ENCODE measurements at regions not wholly inside any gene's neighbourhood (a gene's known extent, or its start where the extent isn't known, plus 50 kb on each side); places are given as distances from the start of the nearest gene placed in this dataset.
"Not testable (repeated sequence)": the region's sequence is repeated elsewhere in the genome, so short reads cannot be mapped to it uniquely, and the experiment has no call there.

DNA sequence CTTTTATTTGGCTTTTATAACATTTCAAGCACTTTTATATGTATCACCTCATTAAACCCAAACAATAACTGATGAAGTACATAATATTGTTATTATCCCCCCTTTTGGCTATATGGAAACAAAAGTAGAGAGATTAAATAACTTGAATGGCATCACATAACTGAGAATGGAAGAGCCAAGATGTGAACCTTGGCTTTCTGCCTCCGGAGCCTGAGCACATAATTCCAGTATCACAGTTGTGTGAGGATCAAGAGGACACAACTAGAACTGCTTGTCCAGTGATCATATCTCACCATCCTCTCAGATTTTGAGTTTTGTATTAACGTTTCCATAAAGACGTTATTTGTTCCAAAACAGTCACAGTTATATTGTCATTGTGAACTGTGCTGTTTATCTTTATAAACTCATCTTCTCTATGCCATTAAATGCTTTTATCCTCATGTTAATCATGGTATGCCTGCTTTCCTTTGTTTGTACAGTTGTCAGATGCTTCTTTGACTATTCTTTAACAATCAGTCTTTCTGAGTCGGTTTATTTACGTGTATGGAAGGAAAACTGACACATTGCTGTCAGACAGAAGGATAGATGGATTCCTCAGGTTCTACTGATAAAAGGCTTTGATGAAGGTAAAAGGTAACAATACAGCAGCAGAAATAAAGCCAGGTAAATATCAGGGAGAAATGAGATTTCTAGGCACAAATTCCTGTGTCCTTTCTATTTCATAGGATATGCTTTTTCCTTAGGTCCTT lies 92.0 kb upstream of the FAM13C start:
- no peak for DNase-seq

DNA sequence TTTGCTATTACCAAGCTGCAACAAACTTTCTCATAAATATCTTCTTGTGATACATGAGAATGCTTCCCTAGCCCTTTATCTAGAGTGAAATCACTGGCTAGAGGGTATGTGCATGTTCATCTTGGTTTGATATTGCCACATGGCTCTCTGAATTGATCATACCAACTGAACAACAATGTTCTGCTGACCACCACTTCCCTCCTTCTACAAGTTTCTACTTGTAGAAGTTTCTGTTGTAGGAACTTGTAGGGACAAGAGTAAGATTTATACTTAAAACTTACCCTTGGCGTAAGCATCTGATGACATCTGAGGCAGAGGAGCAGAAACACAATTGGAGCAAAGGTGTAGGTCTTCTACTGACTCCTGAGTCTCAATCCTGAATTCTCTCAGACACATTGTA lies 86.3 kb upstream of the FAM13C start:
- DNase-seq = no peak

- DNase-seq = no peak
These were observed 73.4 kb upstream of the FAM13C start for GRCh38 chr10:59435707-59436106.

DNA sequence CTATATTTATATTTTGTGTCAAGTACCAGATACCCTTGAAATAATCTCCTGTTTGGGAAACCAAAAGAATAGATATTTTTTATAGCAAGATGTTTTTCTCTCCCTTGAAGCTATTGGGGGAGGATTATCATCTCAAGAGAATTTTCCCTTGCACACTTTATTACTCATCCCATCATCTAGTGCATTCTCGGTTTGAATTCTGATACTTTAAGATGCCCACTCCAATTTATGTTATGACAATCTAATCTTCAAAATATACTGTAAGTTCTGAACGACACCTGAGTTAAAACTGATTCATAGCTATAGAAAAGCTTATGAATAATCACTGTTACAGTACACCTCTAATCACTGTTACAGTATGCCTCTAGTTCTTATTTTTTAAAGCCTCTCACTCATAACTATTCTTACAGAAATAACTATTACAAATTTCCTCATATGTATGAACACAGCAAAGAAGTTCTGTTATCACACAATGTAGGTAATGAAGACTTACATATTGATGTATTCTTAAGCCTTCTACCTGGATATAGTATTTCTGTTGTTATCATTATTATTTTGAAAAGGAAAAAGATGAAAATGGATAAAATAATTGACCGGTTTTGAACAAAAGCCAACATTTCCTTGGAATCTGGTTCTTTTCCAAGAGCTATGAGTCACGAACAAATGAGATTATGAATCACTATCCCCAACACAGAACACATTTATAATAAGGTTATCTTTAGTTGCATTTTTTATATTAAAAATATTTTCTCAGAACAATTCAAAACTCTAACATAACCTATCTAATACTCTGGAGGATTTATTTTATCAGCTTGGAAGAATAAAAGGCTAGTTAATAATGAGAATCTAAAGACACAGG lies 72.3 kb upstream of the FAM13C start:
- DNase-seq = peak; percentile 43

DNA sequence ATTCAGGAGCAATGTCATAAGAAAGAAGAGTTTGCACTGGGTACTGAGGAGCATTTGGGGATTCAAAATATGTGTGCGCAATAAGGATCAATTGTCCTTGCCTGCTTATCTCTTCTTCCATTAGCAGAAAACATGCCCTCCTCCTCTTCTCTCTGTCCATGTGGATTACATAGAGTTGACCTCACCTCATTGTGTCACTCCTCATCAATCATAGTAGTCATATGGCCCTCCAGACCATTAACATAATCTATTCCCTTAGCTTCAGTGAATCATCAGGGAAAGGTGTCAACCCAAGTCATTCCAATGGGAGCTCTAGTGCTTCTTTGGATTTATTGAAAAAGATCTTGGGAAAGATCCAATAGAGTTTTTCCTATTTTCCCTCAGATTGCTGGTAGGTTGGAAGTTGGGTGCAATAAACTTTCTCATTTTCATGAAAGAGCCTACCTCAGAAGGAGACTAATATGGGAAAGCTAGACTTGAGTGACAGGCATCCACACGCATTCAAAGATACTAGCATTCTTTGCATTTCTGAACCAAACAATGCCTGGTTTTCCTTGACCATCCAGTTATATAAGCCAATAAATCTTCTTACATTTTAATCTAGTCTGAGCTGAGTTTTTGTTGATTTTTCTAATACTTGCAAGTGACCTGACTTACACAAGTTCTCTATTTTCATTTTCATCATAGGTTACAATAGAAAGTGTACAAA lies 71.5 kb upstream of the FAM13C start:
- no peak for DNase-seq

GRCh38 chr10:59432207-59432900 lies 70.0 kb upstream of the FAM13C start:
- DNase-seq = peak; percentile 42

- DNase-seq = not testable (repeated sequence)
These were observed 51.4 kb upstream of the FAM13C start for GRCh38 chr10:59413795-59414194.

Measured in HCEC 1CT (cell line).